ENCODE measurements at regions not wholly inside any gene's neighbourhood (a gene's known extent, or its start where the extent isn't known, plus 50 kb on each side); places are given as distances from the start of the nearest gene placed in this dataset.

- ChIA-PET POLR2A (ENCODE audit: low non-redundant PET) (no interaction called here), CTCF (no interaction called here)
- TF ChIP-seq CTCF (conservative IDR thresholded peaks at IDR 0.05; ENCODE audit: low read depth), result no peak
- no peak for DNase-seq (ENCODE audit: low spot score)
- no peak overlapping the region for H3K27ac ChIP-seq
Measured at GRCh38 chr4:129393976-129394375, 298.0 kb downstream of the C4orf33 start.

GRCh38 chr4:129394635-129395034 is 298.7 kb downstream of the C4orf33 start:
- no peak for TF ChIP-seq CTCF (conservative IDR thresholded peaks at IDR 0.05; ENCODE audit: low read depth)
- no peak overlapping the region for H3K27ac ChIP-seq
- no peak for DNase-seq (ENCODE audit: low spot score)
- ChIA-PET CTCF (no interaction called here), POLR2A (ENCODE audit: low non-redundant PET) (no interaction called here)

GRCh38 chr4:129403848-129404247 is 307.9 kb downstream of the C4orf33 start:
- no peak overlapping the region for H3K27ac ChIP-seq
- ChIA-PET CTCF (no interaction called here), POLR2A (ENCODE audit: low non-redundant PET) (no interaction called here)
- no peak for DNase-seq (ENCODE audit: low spot score)
- no peak for TF ChIP-seq CTCF (conservative IDR thresholded peaks at IDR 0.05; ENCODE audit: low read depth)

- TF ChIP-seq CTCF (conservative IDR thresholded peaks at IDR 0.05; ENCODE audit: low read depth), result no peak
- H3K27ac ChIP-seq, result no peak overlapping the region
- ChIA-PET POLR2A (ENCODE audit: low non-redundant PET) (no interaction called here), CTCF (no interaction called here)
- DNase-seq (ENCODE audit: low spot score), result no peak
Measured at GRCh38 chr4:129410115-129410514, 314.2 kb downstream of the C4orf33 start.

GRCh38 chr4:129415004-129415403 is 319.1 kb downstream of the C4orf33 start:
- DNase-seq (ENCODE audit: low spot score), result no peak
- no peak overlapping the region for H3K27ac ChIP-seq
- POLR2A ChIA-PET (ENCODE audit: low non-redundant PET), result no interaction called here
- CTCF ChIA-PET, result no interaction called here
- TF ChIP-seq CTCF (conservative IDR thresholded peaks at IDR 0.05; ENCODE audit: low read depth), result no peak

- ChIA-PET CTCF (interaction anchor here (0.6 kb wide), 1 partner anchor 1307 kb away, joined by 4 read pairs; no protein-coding TSS in a partner anchor), POLR2A (ENCODE audit: low non-redundant PET) (no interaction called here)
- no peak for TF ChIP-seq CTCF (conservative IDR thresholded peaks at IDR 0.05; ENCODE audit: low read depth)
- H3K27ac ChIP-seq, result no peak overlapping the region
- DNase-seq (ENCODE audit: low spot score), result no peak
Measured at GRCh38 chr4:129420637-129421036, 324.7 kb downstream of the C4orf33 start.

GRCh38 chr4:129422277-129422676 is 326.3 kb downstream of the C4orf33 start:
- no peak overlapping the region for H3K27ac ChIP-seq
- no peak for TF ChIP-seq CTCF (conservative IDR thresholded peaks at IDR 0.05; ENCODE audit: low read depth)
- CTCF ChIA-PET, result interaction anchor here (0.6 kb wide), 1 partner anchor 59 kb away, joined by 3 read pairs; no protein-coding TSS in a partner anchor
- POLR2A ChIA-PET (ENCODE audit: low non-redundant PET), result no interaction called here
- DNase-seq (ENCODE audit: low spot score), result no peak
